HG03103 (cell line): ENCODE measurements at regions not wholly inside any gene's neighbourhood (a gene's known extent, or its start where the extent isn't known, plus 50 kb on each side); places are given as distances from the start of the nearest gene placed in this dataset.

Source experiments
- ATAC-seq: cut with Tn5 transposase; IDR thresholded peaks from one replicate; pipeline ENCODE4 v1.9.1; 2021; ENCODE audit warnings: low read depth; ENCODE audit not compliant: unreplicated experiment

GRCh38 chr2:79368116-79368630 is 144.7 kb upstream of the CTNNA2 start:
- ATAC-seq, result no peak

GRCh38 chr2:79359419-79359818 is 153.4 kb upstream of the CTNNA2 start:
- ATAC-seq, result no peak

- no peak for ATAC-seq
Observed at GRCh38 chr2:79355569-79355968, 157.3 kb upstream of the CTNNA2 start.

- ATAC-seq, result no peak
Observed at GRCh38 chr2:79327460-79327859, 167.9 kb upstream of the REG3A start.

GRCh38 chr2:79320871-79321270 is 161.3 kb upstream of the REG3A start:
- ATAC-seq, result no peak

- ATAC-seq, result no peak
Observed at GRCh38 chr2:79294994-79295393, 135.4 kb upstream of the REG3A start.

- ATAC-seq, result no peak
Observed at GRCh38 chr2:79292958-79293315, 133.4 kb upstream of the REG3A start.

- no peak for ATAC-seq
Observed at GRCh38 chr2:79292239-79292957, 132.8 kb upstream of the REG3A start.

- ATAC-seq, result no peak
Observed at GRCh38 chr2:79275863-79276262, 116.3 kb upstream of the REG3A start.

GRCh38 chr2:79275197-79275596 is 115.6 kb upstream of the REG3A start:
- no peak for ATAC-seq

GRCh38 chr2:79272616-79273015 is 113.1 kb upstream of the REG3A start:
- no peak for ATAC-seq

GRCh38 chr2:79271456-79271855 is 111.9 kb upstream of the REG3A start:
- ATAC-seq, result no peak

GRCh38 chr2:79260848-79261247 is 101.3 kb upstream of the REG3A start:
- ATAC-seq, result no peak

GRCh38 chr2:79259959-79260358 is 100.4 kb upstream of the REG3A start:
- ATAC-seq, result no peak

- no peak for ATAC-seq
Observed at GRCh38 chr2:79259296-79259695, 99.7 kb upstream of the REG3A start.

- ATAC-seq, result no peak
Observed at GRCh38 chr2:79253243-79253774, 93.8 kb upstream of the REG3A start.

- ATAC-seq, result no peak
Observed at GRCh38 chr2:79250656-79251055, 91.1 kb upstream of the REG3A start.

GRCh38 chr2:79248776-79249175 is 89.2 kb upstream of the REG3A start:
- no peak for ATAC-seq

GRCh38 chr2:79235135-79235534 is 75.6 kb upstream of the REG3A start:
- ATAC-seq, result no peak

- no peak for ATAC-seq
Observed at GRCh38 chr2:79223539-79223938, 64.0 kb upstream of the REG3A start.

GRCh38 chr2:79219383-79219988 is 59.9 kb upstream of the REG3A start:
- ATAC-seq, result peak; percentile 60
